ENCODE measurements at regions not wholly inside any gene's neighbourhood (a gene's known extent, or its start where the extent isn't known, plus 50 kb on each side); places are given as distances from the start of the nearest gene placed in this dataset.
"Not testable (repeated sequence)": the region's sequence is repeated elsewhere in the genome, so short reads cannot be mapped to it uniquely, and the experiment has no call there.

DNA sequence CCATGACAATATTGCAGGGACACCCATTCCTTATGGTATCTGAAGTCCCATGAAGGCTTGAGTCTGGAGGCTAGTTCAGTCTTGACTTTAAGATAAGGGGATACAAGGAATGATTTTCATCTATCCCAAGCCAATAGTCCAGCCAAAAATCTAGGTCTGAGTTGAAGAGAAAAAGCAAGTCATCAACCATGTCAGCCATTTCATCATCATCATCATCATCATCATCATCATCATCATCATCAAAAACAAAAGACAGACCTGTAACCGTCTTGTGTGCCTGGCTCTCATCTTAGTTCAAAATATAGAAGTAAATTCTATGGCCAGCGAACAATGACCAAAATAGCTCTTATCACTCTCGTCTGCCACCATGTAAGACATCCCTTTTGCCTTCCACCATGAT, 59.5 kb upstream of the FAM90A26 start:
- FAIRE-seq, result not testable (repeated sequence)

DNA sequence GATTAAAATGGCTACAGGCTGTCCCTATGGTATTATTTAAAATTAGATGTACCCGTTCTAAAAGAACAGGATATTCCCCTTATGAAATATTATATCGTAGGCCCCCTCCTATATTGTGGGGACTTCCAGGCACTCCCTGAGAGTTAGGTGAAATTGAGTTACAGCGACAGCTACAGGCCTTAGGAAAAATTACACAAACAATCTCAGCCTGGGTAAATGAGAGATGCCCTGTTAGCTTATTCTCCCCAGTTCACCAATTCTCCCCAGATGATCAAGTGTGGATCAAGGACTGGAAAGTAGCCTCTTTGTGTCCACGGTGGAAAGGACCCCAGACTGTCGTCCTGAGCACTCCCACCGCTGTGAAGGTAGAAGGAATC, 67.1 kb upstream of the FAM90A26 start:
- FAIRE-seq; DNase-seq (ENCODE audit: low spot score): not testable (repeated sequence)

More for the DNA sequence above, 59.5 kb upstream of the FAM90A26 start:
- not testable (repeated sequence) for DNase-seq (ENCODE audit: low spot score)

DNA sequence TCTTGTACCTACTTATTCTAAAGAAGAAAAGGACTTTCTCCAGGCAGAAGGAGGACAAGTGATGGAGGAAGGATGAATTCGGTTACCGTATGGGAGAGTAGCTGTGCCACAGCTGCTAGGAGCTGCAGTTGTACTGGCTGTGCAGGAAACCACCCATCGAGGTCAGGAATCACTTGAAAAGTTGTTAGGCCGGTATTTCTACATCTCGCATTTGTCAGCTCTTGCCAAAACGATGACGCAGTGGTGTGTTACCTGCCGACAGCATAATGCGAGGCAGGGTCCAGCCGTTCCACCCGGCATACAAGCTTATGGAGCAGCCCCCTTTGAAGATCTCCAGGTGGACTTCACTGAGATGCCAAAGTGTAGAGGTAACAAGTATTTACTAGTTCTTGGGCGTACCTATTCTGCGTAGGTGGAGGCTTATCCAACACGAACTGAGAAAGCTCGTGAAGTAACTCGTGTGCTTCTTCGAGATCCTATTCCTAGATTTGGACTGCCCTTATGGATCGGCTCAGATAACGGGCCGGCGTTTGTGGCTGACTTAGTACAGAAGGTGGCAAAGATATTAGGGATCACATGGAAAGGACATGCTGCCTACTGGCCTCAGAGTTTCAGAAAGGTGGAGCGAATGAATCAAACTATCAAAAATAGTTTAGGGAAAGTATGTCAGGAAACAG, 67.6 kb upstream of the FAM90A26 start:
- not testable (repeated sequence) for DNase-seq (ENCODE audit: low spot score); FAIRE-seq

GRCh38 chr4:9096330-9096729, 73.9 kb upstream of the FAM90A26 start:
- FAIRE-seq; DNase-seq (ENCODE audit: low spot score): not testable (repeated sequence)

DNA sequence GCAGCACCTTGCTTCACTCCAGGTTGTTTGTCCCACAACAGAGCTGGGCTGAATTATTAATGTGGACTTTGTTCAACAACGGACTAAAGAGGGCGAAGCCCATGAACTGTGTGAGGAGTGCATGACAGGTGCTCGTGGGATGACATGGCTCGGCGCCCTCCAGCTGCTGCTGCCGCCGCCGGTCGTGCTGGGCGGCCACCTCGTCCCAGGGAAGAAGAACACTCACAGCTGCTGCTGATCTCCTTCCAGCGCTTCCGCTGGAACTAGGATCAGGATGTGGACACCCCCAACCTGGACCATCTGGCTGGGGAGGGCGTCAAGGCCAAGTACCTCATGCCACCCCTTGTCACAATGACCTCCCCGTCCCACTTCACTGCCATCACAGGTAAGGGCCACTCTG, 91.4 kb upstream of the FAM90A26 start:
- FAIRE-seq, result not testable (repeated sequence)

GRCh38 chr4:9076974-9077373, 93.2 kb upstream of the FAM90A26 start:
- not testable (repeated sequence) for DNase-seq (ENCODE audit: low spot score); FAIRE-seq

More for the DNA sequence above, 91.4 kb upstream of the FAM90A26 start:
- not testable (repeated sequence) for DNase-seq (ENCODE audit: low spot score)

GRCh38 chr4:9076486-9076885, 93.7 kb upstream of the FAM90A26 start:
- FAIRE-seq; DNase-seq (ENCODE audit: low spot score): not testable (repeated sequence)

GRCh38 chr4:9073371-9073770, 96.8 kb upstream of the FAM90A26 start:
- not testable (repeated sequence) for FAIRE-seq; DNase-seq (ENCODE audit: low spot score)

DNA sequence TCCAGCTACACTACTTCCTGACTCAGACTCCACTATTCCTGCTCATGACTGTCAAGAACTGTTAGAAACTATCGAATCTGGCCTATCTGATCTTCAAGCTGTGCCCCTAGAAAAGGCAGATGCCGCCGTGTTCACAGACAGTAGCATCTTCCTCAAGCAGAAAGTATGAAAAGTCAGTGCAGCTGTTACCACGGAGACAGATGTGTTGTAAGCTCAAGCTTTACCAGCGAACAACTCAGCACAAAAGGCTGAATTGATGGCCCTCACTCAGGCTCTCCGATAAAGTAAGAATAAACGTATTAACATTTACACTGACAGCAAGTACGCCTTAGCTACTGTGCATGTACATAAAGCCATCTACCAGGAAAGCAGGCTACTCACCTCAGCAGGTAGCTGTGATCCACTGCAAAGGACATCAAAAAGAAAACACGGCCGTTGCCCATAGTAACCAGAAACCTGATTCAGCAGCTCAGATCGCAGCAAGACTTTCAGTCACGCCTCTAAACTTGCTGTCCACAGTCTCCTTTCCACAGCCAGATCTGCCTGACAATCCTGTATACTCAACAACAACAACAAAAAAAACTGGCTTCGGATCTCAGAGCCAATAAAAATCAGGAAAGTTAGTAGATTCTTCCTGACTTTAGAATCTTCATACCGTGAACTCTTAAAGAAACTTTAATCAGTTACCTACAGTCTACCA, 97.5 kb upstream of the FAM90A26 start:
- not testable (repeated sequence) for DNase-seq (ENCODE audit: low spot score); FAIRE-seq

DNA sequence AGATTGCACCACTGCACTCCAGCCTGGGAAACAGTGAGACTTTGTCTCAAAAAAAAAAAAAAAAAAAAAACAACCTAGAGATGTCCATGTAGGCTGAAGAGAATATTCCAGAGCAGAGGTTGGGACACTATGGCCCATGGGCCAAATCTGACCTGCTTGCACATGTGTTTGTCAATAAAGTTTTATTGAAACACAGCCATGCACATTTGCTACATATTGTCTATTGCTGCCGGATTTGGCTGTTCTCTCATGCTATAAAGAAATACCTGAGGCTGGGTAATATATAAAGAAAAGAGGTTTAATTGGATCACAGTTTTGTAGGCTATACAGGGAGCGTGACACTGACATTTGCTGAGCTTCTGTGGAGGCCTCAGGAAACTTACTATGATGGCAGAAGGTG, 102.3 kb upstream of the FAM90A26 start:
- not testable (repeated sequence) for DNase-seq (ENCODE audit: low spot score); FAIRE-seq

DNA sequence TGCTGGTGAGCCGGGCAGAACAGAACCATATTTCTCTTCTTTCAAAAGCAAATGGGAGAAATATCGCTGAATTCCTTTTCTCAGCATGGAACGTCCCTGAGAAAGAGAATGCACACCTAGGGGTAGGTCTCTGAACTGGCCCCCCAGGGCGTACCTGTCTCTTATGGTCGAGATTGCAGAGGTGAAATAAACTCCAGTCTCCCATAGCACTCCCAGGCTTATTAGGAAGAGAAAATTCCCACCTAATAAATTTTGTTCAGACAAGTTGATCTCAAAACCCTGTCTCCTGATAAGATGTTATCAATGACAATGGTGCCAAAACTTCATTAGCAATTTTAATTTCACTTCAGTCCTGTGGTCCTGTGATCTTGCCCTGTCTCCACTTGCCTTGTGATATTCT, 106.6 kb upstream of the FAM90A26 start:
- DNase-seq (ENCODE audit: low spot score); FAIRE-seq: not testable (repeated sequence)

GRCh38 chr4:9024866-9025265, 145.3 kb upstream of the FAM90A26 start:
- FAIRE-seq; DNase-seq (ENCODE audit: low spot score): not testable (repeated sequence)

DNA sequence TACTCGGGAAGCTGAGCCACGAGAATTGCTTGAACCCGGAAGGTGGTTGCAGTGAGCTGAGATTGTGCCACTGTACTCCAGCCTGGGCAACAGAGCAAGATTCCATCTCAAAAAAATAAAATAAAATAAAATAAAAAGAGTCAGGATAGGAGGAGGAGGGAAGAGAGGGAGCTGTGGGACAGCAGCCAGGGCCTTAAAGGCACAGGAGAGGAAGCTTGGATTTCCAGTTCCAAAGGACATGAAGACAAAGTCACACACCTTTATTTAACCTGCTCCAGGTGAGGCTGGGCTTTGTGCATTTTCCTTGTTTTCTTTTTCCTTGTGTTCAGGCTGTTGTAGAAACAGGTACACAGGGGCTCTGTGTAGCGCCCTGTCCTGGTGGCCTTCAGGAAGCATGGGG, 138.2 kb upstream of the HMX1 start:
- not testable (repeated sequence) for DNase-seq (ENCODE audit: low spot score); FAIRE-seq

DNA sequence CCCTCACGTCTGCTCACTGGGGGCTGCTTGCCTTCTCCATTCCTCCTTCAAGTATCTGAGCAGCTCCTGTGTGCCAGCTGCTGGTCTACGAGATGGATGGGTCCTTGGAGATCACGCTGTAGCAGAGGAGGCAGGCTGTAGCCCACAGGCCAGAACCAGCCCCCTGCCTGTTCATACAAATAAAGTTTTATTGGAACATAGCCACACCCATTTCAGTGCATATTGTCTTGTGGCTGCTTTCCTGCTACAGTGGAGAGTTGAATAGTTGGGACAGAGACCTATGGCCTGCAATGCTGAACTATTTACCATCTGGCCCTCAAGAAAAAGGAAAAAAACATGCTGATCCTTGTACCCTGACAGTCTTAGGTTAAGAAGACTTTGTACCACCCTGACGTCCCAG, 136.8 kb upstream of the HMX1 start:
- not testable (repeated sequence) for FAIRE-seq; DNase-seq (ENCODE audit: low spot score)

GRCh38 chr4:9001153-9001552, 129.5 kb upstream of the HMX1 start:
- not testable (repeated sequence) for FAIRE-seq

GRCh38 chr4:9000505-9001001, 128.9 kb upstream of the HMX1 start:
- not testable (repeated sequence) for FAIRE-seq
- peak; percentile 64 for DNase-seq (ENCODE audit: low spot score)

More at GRCh38 chr4:9001153-9001552, 129.5 kb upstream of the HMX1 start:
- not testable (repeated sequence) for DNase-seq (ENCODE audit: low spot score)

DNA sequence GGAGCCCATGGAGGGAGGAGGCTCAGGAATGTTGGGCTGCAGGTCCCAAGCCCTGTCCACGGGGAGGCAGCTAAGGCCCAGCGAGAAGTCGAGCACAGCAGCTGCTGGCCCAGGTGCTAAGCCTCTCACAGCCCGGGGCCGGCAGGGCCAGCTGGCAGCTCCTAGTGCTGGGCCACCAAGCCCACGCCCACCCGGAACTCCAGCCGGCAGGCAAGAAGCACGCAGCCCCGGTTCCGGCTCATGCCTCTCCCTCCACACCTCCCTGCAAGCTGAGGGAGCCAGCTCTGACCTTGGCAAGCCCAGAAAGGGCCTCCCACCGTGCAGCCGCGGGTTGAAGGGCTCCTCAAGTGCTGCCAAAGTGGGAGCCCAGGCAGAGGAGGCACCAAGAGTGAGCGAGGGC, 121.3 kb upstream of the HMX1 start:
- not testable (repeated sequence) for DNase-seq (ENCODE audit: low spot score); FAIRE-seq

- not testable (repeated sequence) for DNase-seq (ENCODE audit: low spot score); FAIRE-seq
These were observed 119.8 kb upstream of the HMX1 start for GRCh38 chr4:8991449-8991848.

- not testable (repeated sequence) for FAIRE-seq; DNase-seq (ENCODE audit: low spot score)
These were observed 118.7 kb upstream of the HMX1 start for GRCh38 chr4:8990341-8990740.

- not testable (repeated sequence) for DNase-seq (ENCODE audit: low spot score); FAIRE-seq
These were observed 114.1 kb upstream of the HMX1 start for GRCh38 chr4:8985786-8986185.

DNA sequence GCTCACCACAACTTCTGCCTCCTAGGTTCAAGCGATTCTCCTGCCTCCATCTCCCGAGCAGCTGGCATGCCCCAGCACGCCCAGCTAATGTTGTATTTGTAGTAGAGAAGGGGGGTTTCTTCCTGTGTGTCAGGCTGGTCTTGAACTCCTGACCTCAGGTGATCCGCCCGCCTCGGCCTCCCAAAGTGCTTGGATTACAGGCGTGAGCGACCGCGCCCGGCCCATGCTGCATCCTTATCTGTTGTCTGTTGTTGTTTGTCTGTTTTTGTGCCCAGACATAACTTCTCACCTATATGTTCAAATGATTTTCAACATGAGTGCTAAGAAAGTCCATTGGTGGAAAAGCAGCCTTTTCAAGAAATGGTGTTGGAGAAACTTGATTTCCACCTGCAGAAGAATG, 113.0 kb upstream of the HMX1 start:
- FAIRE-seq; DNase-seq (ENCODE audit: low spot score): not testable (repeated sequence)

- not testable (repeated sequence) for FAIRE-seq; DNase-seq (ENCODE audit: low spot score)
These were observed 112.3 kb upstream of the HMX1 start for GRCh38 chr4:8983921-8984320.
